Neuron (in vitro differentiated cells): ENCODE measurements at regions not wholly inside any gene's neighbourhood (a gene's known extent, or its start where the extent isn't known, plus 50 kb on each side); places are given as distances from the start of the nearest gene placed in this dataset.

Experiments used
- H2AFZ ChIP-seq: one replicate; pipeline ENCODE4 v1.6.1; 2013; ENCODE audit warnings: low read depth, mild to moderate bottlenecking, inconsistent platforms, low read length, moderate library complexity
- H3K27me3 ChIP-seq: one replicate; pipeline ENCODE4 v1.6.1; 2013; ENCODE audit warnings: low read length; ENCODE audit not compliant: insufficient read depth
- H3K36me3 ChIP-seq: one replicate; pipeline ENCODE4 v1.6.1; 2013; ENCODE audit warnings: low read length; ENCODE audit not compliant: insufficient read depth
- H3K4me1 ChIP-seq: one replicate; pipeline ENCODE4 v1.6.1; 2013; ENCODE audit warnings: low read length; ENCODE audit not compliant: insufficient read depth
- H3K4me3 ChIP-seq: 2 replicates; pipeline ENCODE4 v1.5.1; 2013; ENCODE audit warnings: mild to moderate bottlenecking, low read length, moderate library complexity
- H3K9me3 ChIP-seq: one replicate; pipeline ENCODE4 v1.6.1; 2013; ENCODE audit warnings: low read length

DNA sequence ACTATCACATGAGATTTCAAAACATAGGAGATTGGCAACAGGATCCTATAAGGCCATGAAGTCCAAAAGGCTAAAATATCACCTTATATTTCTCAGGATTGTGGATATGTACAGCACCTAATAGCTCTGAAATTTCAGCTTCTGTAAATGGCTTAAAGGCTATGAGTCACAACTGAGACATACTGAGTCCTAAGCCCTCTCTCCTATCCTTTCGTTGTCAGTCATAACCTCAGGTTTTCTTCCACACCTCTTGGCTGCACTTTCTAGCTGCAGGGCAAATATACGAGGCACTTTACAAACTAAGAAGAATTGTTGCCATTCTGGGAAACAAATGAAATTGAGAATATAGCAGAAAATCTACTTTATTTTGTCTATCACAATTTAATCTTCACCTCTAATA lies 969.9 kb upstream of the EPHA7 start:
- H3K36me3 ChIP-seq = no peaks in the 10 kb centered on the region
- H3K27me3 ChIP-seq = no peaks in the 10 kb centered on the region
- H3K4me3 ChIP-seq = no peak overlapping the region
- no peaks in the 10 kb centered on the region for H3K4me1 ChIP-seq
- no peak overlapping the region for H2AFZ ChIP-seq
- no peaks in the 10 kb centered on the region for H3K9me3 ChIP-seq

DNA sequence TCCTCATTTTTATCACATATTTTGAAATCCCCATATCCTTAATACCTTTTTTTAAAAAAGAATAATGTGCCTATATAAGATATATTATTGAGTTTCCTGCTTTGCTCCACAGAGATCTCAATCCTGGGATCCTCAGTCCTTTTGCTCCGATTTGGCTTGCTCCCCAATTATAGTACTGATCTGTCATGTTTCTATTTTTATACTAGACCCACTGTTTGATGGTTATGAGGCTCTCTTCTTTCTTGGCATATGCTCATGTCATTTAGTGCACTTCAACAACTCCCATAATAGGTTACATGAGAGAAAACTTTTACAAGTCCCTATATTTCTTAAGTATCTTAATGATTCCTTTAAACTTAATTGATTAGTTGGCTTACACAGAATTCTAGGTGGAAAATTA lies 958.5 kb upstream of the EPHA7 start:
- Histone ChIP-seq H3K9me3 (no peaks in the 10 kb centered on the region), H2AFZ (no peak overlapping the region), H3K27me3 (no peaks in the 10 kb centered on the region), H3K4me3 (no peak overlapping the region), H3K4me1 (peaks cover 2% of the 10 kb centered on the region), H3K36me3 (no peaks in the 10 kb centered on the region)

- H3K9me3 ChIP-seq = no peaks in the 10 kb centered on the region
- H3K36me3 ChIP-seq = no peaks in the 10 kb centered on the region
- H3K4me3 ChIP-seq = no peak overlapping the region
- no peak overlapping the region for H2AFZ ChIP-seq
- H3K4me1 ChIP-seq = peaks cover 2% of the 10 kb centered on the region
- H3K27me3 ChIP-seq = no peaks in the 10 kb centered on the region
These were observed 957.5 kb upstream of the EPHA7 start for GRCh38 chr6:94376876-94377275.

GRCh38 chr6:94372229-94372628 lies 952.9 kb upstream of the EPHA7 start:
- Histone ChIP-seq H3K27me3 (no peaks in the 10 kb centered on the region), H3K36me3 (no peaks in the 10 kb centered on the region), H3K4me1 (no peaks in the 10 kb centered on the region)

GRCh38 chr6:94367316-94367715 lies 948.0 kb upstream of the EPHA7 start:
- H2AFZ ChIP-seq = no peak overlapping the region
- no peaks in the 10 kb centered on the region for H3K27me3 ChIP-seq
- H3K4me3 ChIP-seq = no peak overlapping the region
- no peaks in the 10 kb centered on the region for H3K4me1 ChIP-seq
- no peaks in the 10 kb centered on the region for H3K36me3 ChIP-seq
- H3K9me3 ChIP-seq = no peaks in the 10 kb centered on the region

More at GRCh38 chr6:94372229-94372628, 952.9 kb upstream of the EPHA7 start:
- Histone ChIP-seq H3K4me3 (no peak overlapping the region), H2AFZ (peak overlapping the region; percentile 46), H3K9me3 (no peaks in the 10 kb centered on the region)

GRCh38 chr6:94362061-94362864 lies 942.9 kb upstream of the EPHA7 start:
- H3K36me3 ChIP-seq = no peaks in the 10 kb centered on the region
- H2AFZ ChIP-seq = no peak overlapping the region
- no peak overlapping the region for H3K4me3 ChIP-seq
- no peaks in the 10 kb centered on the region for H3K27me3 ChIP-seq
- no peaks in the 10 kb centered on the region for H3K9me3 ChIP-seq
- no peaks in the 10 kb centered on the region for H3K4me1 ChIP-seq

DNA sequence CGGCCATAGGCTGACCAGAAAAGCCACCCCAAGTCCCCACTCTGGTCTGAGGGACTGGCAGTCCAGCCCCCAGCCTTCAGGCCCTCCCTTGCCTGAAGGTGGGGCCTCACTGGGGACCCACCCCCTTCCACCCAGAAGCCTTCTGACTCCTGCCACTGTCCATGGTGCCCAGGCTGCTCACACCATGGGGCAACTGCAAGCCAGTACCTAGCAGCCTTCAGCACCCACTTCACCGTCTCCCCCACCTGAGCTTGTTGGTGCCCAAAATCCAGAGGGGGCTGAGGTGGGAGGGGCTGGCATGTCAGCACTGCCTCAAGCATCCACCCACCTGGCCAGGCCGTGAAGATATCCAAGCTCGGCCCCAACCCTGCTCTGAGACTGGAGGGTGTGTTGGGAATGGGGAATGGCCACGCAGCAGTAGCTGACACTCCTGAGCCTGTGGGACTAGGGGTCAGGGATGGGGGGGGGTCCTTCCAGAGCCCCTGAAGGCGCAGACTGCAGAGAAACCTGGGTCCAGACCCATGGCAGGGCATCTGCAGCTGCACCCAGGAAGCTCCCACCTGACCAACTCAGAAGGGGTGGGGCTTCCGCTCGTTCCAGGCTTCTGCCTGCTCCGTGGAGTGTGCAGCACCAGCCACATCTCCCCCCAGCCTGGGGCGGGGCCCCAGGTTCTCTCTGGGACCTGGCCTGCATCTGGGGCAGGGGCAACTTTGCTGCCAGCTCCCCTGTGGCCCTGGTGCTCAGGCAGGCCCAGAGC lies 942.1 kb upstream of the EPHA7 start:
- Histone ChIP-seq H3K4me1 (no peaks in the 10 kb centered on the region), H3K9me3 (no peaks in the 10 kb centered on the region), H2AFZ (no peak overlapping the region), H3K36me3 (no peaks in the 10 kb centered on the region), H3K27me3 (no peaks in the 10 kb centered on the region), H3K4me3 (no peak overlapping the region)

GRCh38 chr6:94357381-94357980 lies 938.1 kb upstream of the EPHA7 start:
- Histone ChIP-seq H3K27me3 (no peaks in the 10 kb centered on the region), H3K4me1 (no peaks in the 10 kb centered on the region), H3K36me3 (no peaks in the 10 kb centered on the region), H2AFZ (no peak overlapping the region), H3K4me3 (no peak overlapping the region), H3K9me3 (no peaks in the 10 kb centered on the region)

GRCh38 chr6:94350833-94351232 lies 931.5 kb upstream of the EPHA7 start:
- H3K27me3 ChIP-seq = no peaks in the 10 kb centered on the region
- H2AFZ ChIP-seq = no peak overlapping the region
- H3K9me3 ChIP-seq = no peaks in the 10 kb centered on the region
- peaks cover 2% of the 10 kb centered on the region for H3K4me1 ChIP-seq
- H3K4me3 ChIP-seq = no peak overlapping the region
- no peaks in the 10 kb centered on the region for H3K36me3 ChIP-seq

DNA sequence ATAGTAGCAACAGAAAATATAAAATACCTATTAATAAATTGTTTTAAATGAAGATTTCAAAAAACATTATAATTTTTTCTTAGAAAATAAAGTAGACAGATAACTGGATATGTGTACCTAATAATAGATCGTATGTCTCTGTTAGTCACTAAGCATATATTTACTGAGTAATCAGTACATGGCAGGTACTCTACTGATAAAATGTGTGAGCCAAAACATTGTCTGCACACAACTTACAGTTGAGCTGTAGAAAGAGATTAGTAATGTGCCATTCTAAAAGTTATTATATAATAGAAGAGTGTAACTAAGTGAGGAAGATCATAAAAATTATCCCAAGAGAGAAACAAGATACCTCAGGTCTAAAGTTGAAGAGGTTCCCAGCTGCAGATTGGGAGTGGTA lies 929.9 kb upstream of the EPHA7 start:
- Histone ChIP-seq H3K9me3 (no peaks in the 10 kb centered on the region), H3K4me3 (no peak overlapping the region), H2AFZ (no peak overlapping the region), H3K4me1 (peaks cover 2% of the 10 kb centered on the region), H3K36me3 (no peaks in the 10 kb centered on the region), H3K27me3 (no peaks in the 10 kb centered on the region)

GRCh38 chr6:94344866-94345265 lies 925.5 kb upstream of the EPHA7 start:
- H2AFZ ChIP-seq = no peak overlapping the region
- H3K4me1 ChIP-seq = no peaks in the 10 kb centered on the region
- H3K36me3 ChIP-seq = no peaks in the 10 kb centered on the region
- H3K4me3 ChIP-seq = no peak overlapping the region
- no peaks in the 10 kb centered on the region for H3K27me3 ChIP-seq
- H3K9me3 ChIP-seq = no peaks in the 10 kb centered on the region

DNA sequence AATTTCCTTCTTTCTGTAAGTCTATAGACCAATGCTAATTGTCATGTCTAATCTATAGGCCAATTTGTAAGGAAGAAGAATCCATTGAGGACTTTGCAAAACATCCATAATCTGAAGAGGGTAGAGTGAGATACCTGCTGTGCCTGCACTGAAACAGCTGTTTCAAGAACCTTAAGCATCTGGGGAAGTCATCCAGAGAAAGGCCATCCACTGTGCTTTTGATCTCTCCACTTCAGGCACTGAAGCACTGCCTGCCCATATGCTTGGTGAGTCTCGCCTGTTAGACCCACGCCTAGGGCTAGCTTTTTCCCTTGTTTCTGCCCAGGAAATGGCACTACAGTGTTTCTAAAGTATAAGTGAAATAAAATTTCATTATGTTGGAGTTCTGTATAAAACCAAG lies 921.8 kb upstream of the EPHA7 start:
- H3K27me3 ChIP-seq = no peaks in the 10 kb centered on the region
- H3K4me1 ChIP-seq = no peaks in the 10 kb centered on the region
- H3K9me3 ChIP-seq = no peaks in the 10 kb centered on the region
- no peak overlapping the region for H2AFZ ChIP-seq
- H3K36me3 ChIP-seq = no peaks in the 10 kb centered on the region
- H3K4me3 ChIP-seq = no peak overlapping the region

DNA sequence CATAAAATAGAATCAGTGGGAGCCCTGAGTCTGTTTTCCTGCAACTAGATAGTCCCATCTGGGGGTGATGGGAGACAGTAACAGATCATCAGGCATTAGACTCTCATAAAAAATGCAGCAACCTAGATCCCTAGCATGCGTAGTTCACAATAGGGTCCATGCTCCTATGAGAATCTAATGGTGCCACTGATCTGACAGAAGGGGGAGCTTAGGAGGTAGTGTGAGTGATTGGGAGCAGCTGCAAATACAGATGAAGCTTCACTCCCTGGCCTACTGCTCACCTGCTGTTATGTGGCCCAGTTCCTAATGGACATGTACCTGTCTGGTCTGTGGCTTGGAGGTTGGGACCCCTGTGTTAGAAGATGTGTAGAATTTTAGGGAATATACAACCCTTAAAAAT lies 904.5 kb upstream of the EPHA7 start:
- no peaks in the 10 kb centered on the region for H3K36me3 ChIP-seq
- no peaks in the 10 kb centered on the region for H3K4me1 ChIP-seq
- H3K4me3 ChIP-seq = no peak overlapping the region
- H2AFZ ChIP-seq = no peak overlapping the region
- H3K9me3 ChIP-seq = no peaks in the 10 kb centered on the region
- no peaks in the 10 kb centered on the region for H3K27me3 ChIP-seq
